A549 (cell line): ENCODE measurements at regions not wholly inside any gene's neighbourhood (a gene's known extent, or its start where the extent isn't known, plus 50 kb on each side); places are given as distances from the start of the nearest gene placed in this dataset.

Experiments used
- ATAC-seq, 2 experiments: fragments of 200-7000 bp in 1 of 2; fragments of >200 bp in 1 of 2; cut with Nextera tagmentation in 1 of 2; cut with Tn5 transposase in 1 of 2; 3 replicates each; pipeline versions ENCODE4 v1.8.0 to v1.9.1; 2018 to 2020; ENCODE audit warnings: mild to moderate bottlenecking in 1 of 2, moderate library complexity in 1 of 2
- CTCF ChIA-PET: fragments of 300-600 bp; sonication (Branson Sonifier 250); formaldehyde crosslinking; extraction: SDS; loops from one replicate; lab custom pipeline; 2021; ENCODE audit warnings: antibody characterized with exemption, inconsistent platforms; lab: Yijun Ruan, JAX
- POLR2A ChIA-PET: fragments of 350-600 bp; formaldehyde crosslinking; extraction: SDS; loops from one replicate; lab custom pipeline; 2021; ENCODE audit warnings: antibody characterized with exemption, inconsistent platforms; lab: Yijun Ruan, JAX
- DNase-seq, 2 experiments: peaks; one replicate each; pipeline versions ENCODE4 v3.0.0 to v3.0.0-alpha.2; 2011 to 2016; ENCODE audit warnings: low read depth in 1 of 2, low spot score in 1 of 2
- FAIRE-seq: peaks from 2 replicates; lab custom pipeline; 2011; peaks lifted over from hg19 to GRCh38; lab: Jason Lieb, UNC
- H3K27ac ChIP-seq, 2 experiments: fragments of >200 bp; sonication (Bioruptor Twin); formaldehyde crosslinking; 3 replicates each; pipeline ENCODE4 v1.5.1; 2016 to 2017
- H3K4me1 ChIP-seq: fragments of >200 bp; sonication (Bioruptor Twin); formaldehyde crosslinking; 3 replicates; pipeline ENCODE4 v1.6.1; 2016
- H3K4me2 ChIP-seq: fragments of >200 bp; sonication (Bioruptor Twin); formaldehyde crosslinking; 3 replicates; pipeline ENCODE4 v1.6.1; 2016
- H3K4me3 ChIP-seq: fragments of >200 bp; sonication (Bioruptor Twin); formaldehyde crosslinking; 3 replicates; pipeline ENCODE4 v1.5.1; 2016
- H3K9me3 ChIP-seq: fragments of >200 bp; sonication (Bioruptor Twin); formaldehyde crosslinking; 3 replicates; pipeline ENCODE4 v1.6.1; 2016
- BHLHE40 ChIP-seq: IDR thresholded peaks from 2 replicates; pipeline ENCODE4 v1.6.1; 2012; ENCODE audit warnings: low read depth, low read length, inconsistent platforms
- CBX2 ChIP-seq: fragments of 200-600 bp; sonication (generic); IDR thresholded peaks from 2 replicates; pipeline ENCODE4 v1.6.1; 2016; ENCODE audit warnings: low read depth, mild to moderate bottlenecking, borderline replicate concordance
- CHD2 ChIP-seq: fragments of 150-350 bp; IDR thresholded peaks from 2 replicates; pipeline ENCODE4 v1.6.1; 2014; ENCODE audit warnings: low read length; ENCODE audit not compliant: partially characterized antibody
- EHF ChIP-seq: fragments of 250-450 bp; sonication (Bioruptor Pico); IDR thresholded peaks from 2 replicates; pipeline ENCODE4 v1.5.0; 2020; ENCODE audit warnings: mild to moderate bottlenecking
- EHMT2 ChIP-seq: fragments of 200-600 bp; sonication (generic); IDR thresholded peaks from 2 replicates; pipeline ENCODE4 v1.6.1; 2016; ENCODE audit warnings: antibody characterized with exemption, low read depth, mild to moderate bottlenecking, moderate library complexity
- FOSB ChIP-seq: fragments of 250-450 bp; sonication (Bioruptor Pico); IDR thresholded peaks from 2 replicates; pipeline ENCODE4 v1.5.0; 2020; ENCODE audit warnings: mild to moderate bottlenecking, moderate library complexity
- FOXS1 ChIP-seq: fragments of 250-450 bp; sonication (Bioruptor Pico); IDR thresholded peaks from 2 replicates; pipeline ENCODE4 v1.5.0; 2020; ENCODE audit warnings: mild to moderate bottlenecking, moderate library complexity
- HEYL ChIP-seq: fragments of 250-450 bp; sonication (Bioruptor Pico); IDR thresholded peaks from 2 replicates; pipeline ENCODE4 v1.8.0; 2021; ENCODE audit warnings: mild to moderate bottlenecking, moderate library complexity
- HOXB13 ChIP-seq: fragments of 250-450 bp; sonication (Bioruptor Pico); IDR thresholded peaks from 2 replicates; pipeline ENCODE4 v1.5.0; 2020; ENCODE audit warnings: low read depth, mild to moderate bottlenecking, moderate library complexity
- HOXB5 ChIP-seq: fragments of 250-450 bp; sonication (Bioruptor Pico); IDR thresholded peaks from 2 replicates; pipeline ENCODE4 v1.5.0; 2020; ENCODE audit warnings: mild to moderate bottlenecking, moderate library complexity
- KDM5A ChIP-seq: fragments of 200-600 bp; sonication (generic); IDR thresholded peaks from 2 replicates; pipeline ENCODE4 v1.6.1; 2016; ENCODE audit warnings: antibody characterized with exemption, mild to moderate bottlenecking
- MAZ ChIP-seq: fragments of 150-350 bp; IDR thresholded peaks from 2 replicates; pipeline ENCODE4 v1.6.1; 2014; ENCODE audit warnings: antibody characterized with exemption, low read depth, low read length, borderline replicate concordance
- NFE2L2 ChIP-seq: fragments of 150-350 bp; conservative IDR thresholded peaks from 2 replicates; pipeline ENCODE4 v1.6.1; 2014; ENCODE audit warnings: low read length
- NR3C1 ChIP-seq: fragments of >200 bp; sonication (Bioruptor Twin); formaldehyde crosslinking; IDR thresholded peaks from 3 replicates; pipeline ENCODE4 v1.6.1; 2017
- RFX5 ChIP-seq: fragments of 450-650 bp; IDR thresholded peaks from 2 replicates; pipeline ENCODE4 v1.7.1; 2014; ENCODE audit warnings: antibody characterized with exemption, mild to moderate bottlenecking, moderate library complexity
- RNF2 ChIP-seq: fragments of 200-600 bp; sonication (generic); IDR thresholded peaks from 2 replicates; pipeline ENCODE4 v1.6.1; 2016; ENCODE audit warnings: low read depth, mild to moderate bottlenecking, antibody characterized with exemption, moderate library complexity, borderline replicate concordance
- SMC3 ChIP-seq: fragments of >200 bp; sonication (Bioruptor Twin); formaldehyde crosslinking; IDR thresholded peaks from 3 replicates; pipeline ENCODE4 v1.6.1; 2018; ENCODE audit warnings: inconsistent platforms
- SREBF2 ChIP-seq: fragments of 450-650 bp; IDR thresholded peaks from 2 replicates; pipeline ENCODE4 v1.6.1; 2014; ENCODE audit warnings: mild to moderate bottlenecking, moderate library complexity
- TFCP2L1 ChIP-seq: fragments of 250-450 bp; sonication (Bioruptor Pico); IDR thresholded peaks from 2 replicates; pipeline ENCODE4 v1.5.0; 2021; ENCODE audit warnings: mild to moderate bottlenecking
- TP53 ChIP-seq: fragments of 250-450 bp; sonication (Bioruptor Pico); IDR thresholded peaks from 2 replicates; pipeline ENCODE4 v1.5.0; 2021; ENCODE audit warnings: mild to moderate bottlenecking, moderate library complexity
- ZFP36 ChIP-seq: fragments of 450-650 bp; IDR thresholded peaks from 2 replicates; pipeline ENCODE4 v1.6.1; 2014; ENCODE audit warnings: borderline replicate concordance; ENCODE audit not compliant: partially characterized antibody
- WGBS: methylation state at CpG from one replicate; pipeline ENCODE4 v1.1.6; 2017; ENCODE audit errors: missing lambda C conversion rate; 5-methylcytosine and 5-hydroxymethylcytosine counted together
- TF ChIP-seq, protein P1 (sequence below): IDR thresholded peaks from 2 replicates; pipeline ENCODE4 v1.6.1; 2012
- TF ChIP-seq, protein P2 (sequence below): fragments of >200 bp; sonication (Bioruptor Twin); formaldehyde crosslinking; IDR thresholded peaks from 3 replicates; pipeline ENCODE4 v1.6.1; 2016
- TF ChIP-seq, protein P3 (sequence below): fragments of 200-600 bp; sonication (generic); IDR thresholded peaks from 2 replicates; pipeline ENCODE4 v1.6.1; 2016; ENCODE audit warnings: antibody characterized with exemption, mild to moderate bottlenecking, moderate library complexity

DNA sequence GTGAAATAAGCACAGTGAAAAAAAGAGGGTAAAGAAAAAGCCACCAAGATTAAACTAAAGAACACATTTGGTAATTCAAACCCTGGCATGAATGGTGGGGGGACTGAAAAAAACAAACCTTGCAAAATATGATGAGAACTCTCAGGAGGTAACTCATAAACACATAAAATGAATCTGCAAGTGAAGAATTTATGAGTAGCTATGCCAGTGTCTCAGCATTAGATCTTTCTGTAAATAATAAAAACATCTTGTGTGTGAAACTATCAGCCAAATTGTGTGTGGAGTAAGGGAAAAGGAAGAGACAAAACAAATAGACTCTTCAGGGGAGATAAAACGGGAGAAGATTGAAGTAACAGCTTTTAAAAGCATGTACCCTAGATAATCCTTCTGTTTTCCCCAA is 129.6 kb upstream of the SPEF2 start:
- ATAC-seq, result no peak
- H3K27ac ChIP-seq, result no peak overlapping the region
- POLR2A ChIA-PET, result no interaction called here

DNA sequence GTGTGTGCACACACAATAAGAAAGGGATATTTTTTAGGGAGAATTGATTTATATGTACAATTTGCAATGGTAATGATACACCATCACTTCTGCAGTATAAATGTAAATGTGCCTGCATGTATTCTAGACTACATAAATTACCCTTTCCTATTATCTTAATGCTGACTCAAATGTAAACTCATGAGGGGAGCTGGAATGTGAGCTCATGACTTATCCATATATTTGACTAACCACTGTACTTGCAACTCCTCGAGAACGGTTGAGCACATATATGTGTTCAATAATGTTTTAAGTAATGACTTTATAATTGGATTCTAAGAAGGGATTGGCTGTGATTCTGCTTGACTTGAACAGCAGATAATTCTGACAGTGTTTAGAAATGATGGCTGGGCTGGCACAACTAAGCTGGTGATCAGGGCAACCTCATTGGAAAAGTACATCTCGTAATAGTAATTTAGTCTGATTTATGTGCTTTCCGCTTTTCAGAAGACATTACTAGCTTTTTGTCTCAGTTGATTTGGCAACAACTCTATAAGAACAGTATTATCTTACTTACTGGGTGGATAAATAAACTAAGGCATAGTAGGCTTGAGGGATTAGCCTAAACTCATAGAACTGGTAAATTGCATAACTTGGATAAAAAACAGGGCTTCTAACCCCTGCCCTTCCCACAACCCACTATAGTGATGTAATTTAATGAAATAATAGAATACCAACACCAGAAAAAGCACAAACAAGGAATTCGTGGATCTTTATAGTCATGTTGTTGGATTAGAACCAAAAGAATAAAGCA is 130.2 kb upstream of the SPEF2 start:
- ATAC-seq (no peak), DNase-seq (no peak), FAIRE-seq (no peak)
- CTCF ChIA-PET, result interaction anchor here (1.6 kb wide), 1 partner anchor 13 kb away, joined by 5 read pairs; no protein-coding TSS in a partner anchor
- no peak overlapping the region for H3K27ac ChIP-seq
- POLR2A ChIA-PET, result no interaction called here
- no peak overlapping the region for H3K4me2 ChIP-seq
- TF ChIP-seq, protein P1, sequence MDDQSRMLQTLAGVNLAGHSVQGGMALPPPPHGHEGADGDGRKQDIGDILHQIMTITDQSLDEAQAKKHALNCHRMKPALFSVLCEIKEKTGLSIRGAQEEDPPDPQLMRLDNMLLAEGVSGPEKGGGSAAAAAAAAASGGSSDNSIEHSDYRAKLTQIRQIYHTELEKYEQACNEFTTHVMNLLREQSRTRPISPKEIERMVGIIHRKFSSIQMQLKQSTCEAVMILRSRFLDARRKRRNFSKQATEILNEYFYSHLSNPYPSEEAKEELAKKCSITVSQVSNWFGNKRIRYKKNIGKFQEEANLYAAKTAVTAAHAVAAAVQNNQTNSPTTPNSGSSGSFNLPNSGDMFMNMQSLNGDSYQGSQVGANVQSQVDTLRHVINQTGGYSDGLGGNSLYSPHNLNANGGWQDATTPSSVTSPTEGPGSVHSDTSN, result no peak
- no peaks in the 10 kb centered on the region for H3K9me3 ChIP-seq
- 27% methylated on average over 5 of the region's 5 CpGs for WGBS
- no peak overlapping the region for H3K4me3 ChIP-seq
- H3K4me1 ChIP-seq, result no peaks in the 10 kb centered on the region

More for the DNA sequence above, 129.6 kb upstream of the SPEF2 start:
- Histone ChIP-seq H3K9me3 (no peaks in the 10 kb centered on the region), H3K4me1 (no peaks in the 10 kb centered on the region), H3K4me2 (no peak overlapping the region), H3K4me3 (no peak overlapping the region)
- FAIRE-seq, result no peak
- WGBS, result 0% methylated on average over 1 of the region's 1 CpG
- no peak for DNase-seq
- TF ChIP-seq, protein P2, sequence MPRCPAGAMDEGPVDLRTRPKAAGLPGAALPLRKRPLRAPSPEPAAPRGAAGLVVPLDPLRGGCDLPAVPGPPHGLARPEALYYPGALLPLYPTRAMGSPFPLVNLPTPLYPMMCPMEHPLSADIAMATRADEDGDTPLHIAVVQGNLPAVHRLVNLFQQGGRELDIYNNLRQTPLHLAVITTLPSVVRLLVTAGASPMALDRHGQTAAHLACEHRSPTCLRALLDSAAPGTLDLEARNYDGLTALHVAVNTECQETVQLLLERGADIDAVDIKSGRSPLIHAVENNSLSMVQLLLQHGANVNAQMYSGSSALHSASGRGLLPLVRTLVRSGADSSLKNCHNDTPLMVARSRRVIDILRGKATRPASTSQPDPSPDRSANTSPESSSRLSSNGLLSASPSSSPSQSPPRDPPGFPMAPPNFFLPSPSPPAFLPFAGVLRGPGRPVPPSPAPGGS, result no peak
- TF ChIP-seq EHF (CRISPR knock-in tag) (no peak), MAZ (no peak), FOXS1 (no peak), BHLHE40 (no peak), NFE2L2 (no peak), HOXB13 (no peak), CBX2 (no peak), ZFP36 (no peak), HEYL (CRISPR knock-in tag) (no peak), TP53 (CRISPR knock-in tag) (no peak)
- TF ChIP-seq, protein P1, result no peak
- CTCF ChIA-PET, result no interaction called here

DNA sequence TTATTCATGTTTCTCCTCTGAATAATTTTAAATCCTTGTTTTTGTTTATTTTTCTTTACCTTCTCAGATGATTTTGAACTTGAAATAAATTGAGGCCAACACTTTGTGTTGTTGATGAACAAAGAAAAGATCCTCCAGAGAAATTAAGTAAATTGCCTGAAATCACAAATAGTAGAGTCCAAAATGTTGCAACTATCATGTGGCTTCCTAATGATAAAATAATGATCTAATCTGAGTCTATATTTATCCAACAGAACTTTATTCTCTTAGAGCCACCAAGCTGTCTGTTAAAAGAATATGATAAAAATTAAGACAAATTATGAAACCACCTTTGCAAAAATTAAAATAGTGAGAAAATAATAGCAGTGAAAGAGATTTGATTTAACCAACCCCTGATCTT is 132.2 kb upstream of the SPEF2 start:
- Histone ChIP-seq H3K4me2 (no peak overlapping the region), H3K9me3 (no peaks in the 10 kb centered on the region), H3K4me3 (no peak overlapping the region), H3K4me1 (no peaks in the 10 kb centered on the region), H3K27ac (no peak overlapping the region)
- ChIA-PET CTCF (no interaction called here), POLR2A (no interaction called here)
- TF ChIP-seq SREBF2 (no peak), SMC3 (no peak)
- DNase-seq (no peak), FAIRE-seq (no peak), ATAC-seq (no peak)

DNA sequence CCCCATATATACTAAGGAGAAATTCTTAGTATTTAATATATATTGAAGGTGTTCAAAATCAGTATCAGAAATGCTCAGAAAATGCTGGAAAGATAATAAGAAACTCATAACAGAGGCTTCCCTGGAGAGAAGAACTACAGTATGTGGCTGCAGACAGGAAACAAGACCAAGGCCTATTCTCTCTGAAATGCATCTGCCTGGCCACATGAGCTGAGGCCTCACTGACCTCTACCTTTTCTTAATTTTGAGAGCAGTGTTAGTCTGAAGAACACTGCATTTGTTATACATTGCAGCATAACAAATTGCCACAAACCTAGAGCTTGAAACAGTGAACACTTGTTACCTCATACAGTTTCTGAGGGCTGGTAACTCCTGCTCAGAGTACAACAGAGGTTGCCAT is 133.4 kb upstream of the SPEF2 start:
- CTCF ChIA-PET, result no interaction called here
- no peak for FAIRE-seq
- no peak for TF ChIP-seq EHMT2
- TF ChIP-seq FOSB (CRISPR knock-in tag), result no peak
- no peak for TF ChIP-seq NR3C1
- TF ChIP-seq KDM5A, result no peak
- TF ChIP-seq RFX5, result no peak
- no peak for TF ChIP-seq RNF2
- no peak for TF ChIP-seq EHF (CRISPR knock-in tag)
- TF ChIP-seq, protein P3, sequence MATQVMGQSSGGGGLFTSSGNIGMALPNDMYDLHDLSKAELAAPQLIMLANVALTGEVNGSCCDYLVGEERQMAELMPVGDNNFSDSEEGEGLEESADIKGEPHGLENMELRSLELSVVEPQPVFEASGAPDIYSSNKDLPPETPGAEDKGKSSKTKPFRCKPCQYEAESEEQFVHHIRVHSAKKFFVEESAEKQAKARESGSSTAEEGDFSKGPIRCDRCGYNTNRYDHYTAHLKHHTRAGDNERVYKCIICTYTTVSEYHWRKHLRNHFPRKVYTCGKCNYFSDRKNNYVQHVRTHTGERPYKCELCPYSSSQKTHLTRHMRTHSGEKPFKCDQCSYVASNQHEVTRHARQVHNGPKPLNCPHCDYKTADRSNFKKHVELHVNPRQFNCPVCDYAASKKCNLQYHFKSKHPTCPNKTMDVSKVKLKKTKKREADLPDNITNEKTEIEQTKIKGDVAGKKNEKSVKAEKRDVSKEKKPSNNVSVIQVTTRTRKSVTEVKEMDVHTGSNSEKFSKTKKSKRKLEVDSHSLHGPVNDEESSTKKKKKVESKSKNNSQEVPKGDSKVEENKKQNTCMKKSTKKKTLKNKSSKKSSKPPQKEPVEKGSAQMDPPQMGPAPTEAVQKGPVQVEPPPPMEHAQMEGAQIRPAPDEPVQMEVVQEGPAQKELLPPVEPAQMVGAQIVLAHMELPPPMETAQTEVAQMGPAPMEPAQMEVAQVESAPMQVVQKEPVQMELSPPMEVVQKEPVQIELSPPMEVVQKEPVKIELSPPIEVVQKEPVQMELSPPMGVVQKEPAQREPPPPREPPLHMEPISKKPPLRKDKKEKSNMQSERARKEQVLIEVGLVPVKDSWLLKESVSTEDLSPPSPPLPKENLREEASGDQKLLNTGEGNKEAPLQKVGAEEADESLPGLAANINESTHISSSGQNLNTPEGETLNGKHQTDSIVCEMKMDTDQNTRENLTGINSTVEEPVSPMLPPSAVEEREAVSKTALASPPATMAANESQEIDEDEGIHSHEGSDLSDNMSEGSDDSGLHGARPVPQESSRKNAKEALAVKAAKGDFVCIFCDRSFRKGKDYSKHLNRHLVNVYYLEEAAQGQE, result no peak
- TF ChIP-seq BHLHE40, result no peak
- TF ChIP-seq TFCP2L1 (CRISPR knock-in tag), result no peak
- no peak for TF ChIP-seq CHD2
- TF ChIP-seq SREBF2, result no peak
- TF ChIP-seq HOXB5, result no peak

More for the DNA sequence above, 133.4 kb upstream of the SPEF2 start:
- H3K4me3 ChIP-seq, result no peak overlapping the region
- ATAC-seq (no peak), DNase-seq (no peak)
- no peak overlapping the region for H3K27ac ChIP-seq
- H3K4me1 ChIP-seq, result no peaks in the 10 kb centered on the region
- POLR2A ChIA-PET, result no interaction called here
- H3K9me3 ChIP-seq, result no peaks in the 10 kb centered on the region
- no peak overlapping the region for H3K4me2 ChIP-seq
